K562 (cell line): ENCODE measurements at regions not wholly inside any gene's neighbourhood (a gene's known extent, or its start where the extent isn't known, plus 50 kb on each side); places are given as distances from the start of the nearest gene placed in this dataset.

Experiments used
- BDP1 ChIP-seq: IDR thresholded peaks from 3 replicates; pipeline ENCODE4 v1.6.1; 2011; ENCODE audit not compliant: insufficient read length, insufficient read depth
- CEBPB ChIP-seq: fragments of 450-650 bp; IDR thresholded peaks from 2 replicates; pipeline ENCODE4 v1.6.1; 2016; ENCODE audit warnings: missing genetic modification characterization, missing compliant biosample characterization
- CEBPG ChIP-seq, 3 experiments: fragments of 200-800 bp in 1 of 3; sonication (Bioruptor generic) in 1 of 3; sonication (generic) in 1 of 3; formaldehyde crosslinking in 1 of 3; IDR thresholded peaks in 2 of 3; conservative IDR thresholded peaks in 1 of 3; 2 replicates each; pipeline versions ENCODE4 v1.6.1 to v1.8.0; 2016 to 2022; ENCODE audit warnings: missing compliant biosample characterization in 2 of 3, missing genetic modification characterization in 2 of 3, mild to moderate bottlenecking in 1 of 3, missing genetic modification reagents in 1 of 3
- EP300 ChIP-seq: IDR thresholded peaks from 2 replicates; pipeline ENCODE4 v1.6.1; 2012; ENCODE audit warnings: low read length, improper control_type of control experiment
- FOXJ2 ChIP-seq: fragments of 200-800 bp; sonication (Bioruptor generic); IDR thresholded peaks from 2 replicates; pipeline ENCODE4 v1.6.1; 2016; ENCODE audit warnings: missing genetic modification characterization, missing compliant biosample characterization
- HNRNPL ChIP-seq: fragments of 200-400 bp; formaldehyde crosslinking; IDR thresholded peaks from 2 replicates; pipeline ENCODE4 v1.6.1; 2017; ENCODE audit warnings: low read depth, mild to moderate bottlenecking, low read length
- MYBL2 ChIP-seq, 2 experiments: fragments of 450-650 bp in 1 of 2; sonication (generic) in 1 of 2; formaldehyde crosslinking in 1 of 2; IDR thresholded peaks; 2 replicates each; pipeline versions ENCODE4 v1.6.1 to v1.8.1; 2017 to 2022; ENCODE audit warnings: borderline replicate concordance in 1 of 2, inconsistent platforms in 1 of 2, low read depth in 1 of 2, mild to moderate bottlenecking in 1 of 2, missing genetic modification reagents in 1 of 2, moderate library complexity in 1 of 2
- POLR2A ChIP-seq: fragments of 450-650 bp; conservative IDR thresholded peaks from 2 replicates; pipeline ENCODE4 v1.6.1; 2016
- POLR2H ChIP-seq: IDR thresholded peaks from 2 replicates; pipeline ENCODE4 v1.6.1; 2016; ENCODE audit warnings: missing genetic modification characterization, low read depth, mild to moderate bottlenecking, control low read depth, missing compliant biosample characterization, moderate library complexity
- RBM39 ChIP-seq: fragments of 200-400 bp; formaldehyde crosslinking; optimal IDR thresholded peaks from 2 replicates; pipeline ENCODE3; 2018; ENCODE audit warnings: low read depth, low read length
- TCF7 ChIP-seq: sonication (generic); IDR thresholded peaks from 2 replicates; pipeline ENCODE4 v1.6.1; 2016; ENCODE audit warnings: antibody characterized with exemption, borderline replicate concordance
- TF ChIP-seq, protein P1 (sequence below): fragments of 450-650 bp; IDR thresholded peaks from 2 replicates; pipeline ENCODE4 v1.6.1; 2014; ENCODE audit warnings: low read depth, mild to moderate bottlenecking, moderate library complexity, borderline replicate concordance

DNA sequence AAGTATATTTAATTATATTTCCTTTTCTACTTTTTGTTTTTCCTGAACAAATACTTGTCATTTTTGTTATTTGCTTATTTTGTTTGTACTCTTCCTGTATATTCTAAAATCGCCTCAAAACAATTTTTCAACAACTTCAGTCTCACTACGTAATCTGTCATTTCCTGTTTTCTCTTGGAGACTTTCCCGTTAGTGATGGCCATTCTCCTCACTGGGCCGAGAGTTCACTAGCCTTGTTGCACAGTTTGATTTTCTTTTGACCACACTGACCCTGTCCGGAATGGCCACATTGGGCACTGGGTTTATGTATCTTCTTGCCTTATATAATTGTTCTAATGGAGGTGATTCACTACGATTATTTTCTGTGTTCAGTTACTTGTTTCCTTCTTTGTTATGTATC, 726.1 kb downstream of the FAM181B start:
- TF ChIP-seq POLR2H (tag), result no peak
- TF ChIP-seq RBM39, result no peak
- no peak for TF ChIP-seq FOXJ2
- TF ChIP-seq BDP1, result no peak
- TF ChIP-seq TCF7, result no peak
- no peak for TF ChIP-seq POLR2A
- TF ChIP-seq CEBPB (tag), result no peak
- TF ChIP-seq EP300, result no peak
- TF ChIP-seq, protein P1, sequence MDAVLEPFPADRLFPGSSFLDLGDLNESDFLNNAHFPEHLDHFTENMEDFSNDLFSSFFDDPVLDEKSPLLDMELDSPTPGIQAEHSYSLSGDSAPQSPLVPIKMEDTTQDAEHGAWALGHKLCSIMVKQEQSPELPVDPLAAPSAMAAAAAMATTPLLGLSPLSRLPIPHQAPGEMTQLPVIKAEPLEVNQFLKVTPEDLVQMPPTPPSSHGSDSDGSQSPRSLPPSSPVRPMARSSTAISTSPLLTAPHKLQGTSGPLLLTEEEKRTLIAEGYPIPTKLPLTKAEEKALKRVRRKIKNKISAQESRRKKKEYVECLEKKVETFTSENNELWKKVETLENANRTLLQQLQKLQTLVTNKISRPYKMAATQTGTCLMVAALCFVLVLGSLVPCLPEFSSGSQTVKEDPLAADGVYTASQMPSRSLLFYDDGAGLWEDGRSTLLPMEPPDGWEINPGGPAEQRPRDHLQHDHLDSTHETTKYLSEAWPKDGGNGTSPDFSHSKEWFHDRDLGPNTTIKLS, result no peak
- no peak for TF ChIP-seq MYBL2 (IDR thresholded peaks at IDR 0.05; ENCODE audit: low read depth)
- no peak for TF ChIP-seq MYBL2 (CRISPR knock-in tag; IDR thresholded peaks at IDR 0.05; ENCODE audit: borderline replicate concordance)
- no peak for TF ChIP-seq HNRNPL
- TF ChIP-seq CEBPG (CRISPR knock-in tag; IDR thresholded peaks at IDR 0.05), result no peak
- TF ChIP-seq CEBPG (tag; conservative IDR thresholded peaks at IDR 0.05 in 1 of 2, IDR thresholded peaks at IDR 0.05 in 1 of 2), result no peak
